MM.1S (cell line): ENCODE measurements at regions not wholly inside any gene's neighbourhood (a gene's known extent, or its start where the extent isn't known, plus 50 kb on each side); places are given as distances from the start of the nearest gene placed in this dataset.

Source experiments
- DNase-seq: peaks from one replicate; pipeline ENCODE4 v3.0.0-alpha.2; 2015
- H2AFZ ChIP-seq: fragments of 300-600 bp; sonication (generic); 2 replicates; pipeline ENCODE4 v1.6.0; 2016; ENCODE audit warnings: antibody characterized with exemption, low read length
- H3F3A ChIP-seq: fragments of 300-600 bp; sonication (generic); 2 replicates; pipeline ENCODE4 v1.6.1; 2016; ENCODE audit warnings: mild to moderate bottlenecking, antibody characterized with exemption, low read length, moderate library complexity, mixed read lengths; ENCODE audit not compliant: insufficient read depth
- H3K27ac ChIP-seq: fragments of 300-600 bp; sonication (generic); 2 replicates; pipeline ENCODE4 v1.5.1; 2016; ENCODE audit warnings: mild to moderate bottlenecking, low read length
- H3K27me3 ChIP-seq: fragments of 300-600 bp; sonication (generic); replicated peaks from 2 replicates; pipeline ENCODE4 v1.6.0; 2016; ENCODE audit warnings: low read length; ENCODE audit not compliant: insufficient read depth
- H3K36me3 ChIP-seq: fragments of 300-600 bp; sonication (generic); replicated peaks from 2 replicates; pipeline ENCODE4 v1.6.1; 2016; ENCODE audit warnings: mild to moderate bottlenecking, low read length, mixed read lengths; ENCODE audit not compliant: insufficient read depth
- H3K4me1 ChIP-seq: fragments of 300-600 bp; sonication (generic); 2 replicates; pipeline ENCODE4 v1.6.1; 2016; ENCODE audit warnings: low read length, mixed read lengths
- H3K4me2 ChIP-seq: fragments of 300-600 bp; sonication (generic); 2 replicates; pipeline ENCODE4 v1.6.0; 2016; ENCODE audit warnings: low read depth, low read length
- H3K4me3 ChIP-seq: fragments of 300-600 bp; sonication (generic); 2 replicates; pipeline ENCODE4 v1.5.1; 2016; ENCODE audit warnings: low read length, mixed read lengths
- H3K79me2 ChIP-seq: fragments of 300-600 bp; sonication (generic); 2 replicates; pipeline ENCODE4 v1.6.1; 2016; ENCODE audit warnings: mixed run types, low read length, mixed read lengths
- H3K9ac ChIP-seq: fragments of 300-600 bp; sonication (generic); 2 replicates; pipeline ENCODE4 v1.6.1; 2016; ENCODE audit warnings: low read length, mixed read lengths
- H3K9me2 ChIP-seq: fragments of 300-600 bp; sonication (generic); replicated peaks from 2 replicates; pipeline ENCODE4 v1.6.1; 2016; ENCODE audit warnings: mild to moderate bottlenecking, low read length, mixed read lengths; ENCODE audit not compliant: insufficient read depth
- H3K9me3 ChIP-seq: fragments of 300-600 bp; sonication (generic); replicated peaks from 2 replicates; pipeline ENCODE4 v1.6.1; 2016; ENCODE audit warnings: mild to moderate bottlenecking, low read length, mixed read lengths; ENCODE audit not compliant: insufficient read depth
- H4K20me1 ChIP-seq: fragments of 300-600 bp; sonication (generic); 2 replicates; pipeline ENCODE4 v1.6.1; 2016; ENCODE audit warnings: mild to moderate bottlenecking, low read length, moderate library complexity, mixed read lengths; ENCODE audit not compliant: insufficient read depth
- CTCF ChIP-seq: fragments of 300-600 bp; sonication (generic); IDR thresholded peaks from 2 replicates; pipeline ENCODE4 v1.5.1; 2016; ENCODE audit warnings: antibody characterized with exemption, low read length, mixed read lengths
- EZH2 ChIP-seq: fragments of 300-600 bp; sonication (generic); optimal IDR thresholded peaks from 2 replicates; pipeline ENCODE3; 2017; ENCODE audit warnings: low read depth, mild to moderate bottlenecking, antibody characterized with exemption, low read length, mixed read lengths
- EZH2phosphoT487 ChIP-seq: fragments of 300-600 bp; sonication (generic); IDR thresholded peaks from 2 replicates; pipeline ENCODE4 v1.6.1; 2018; ENCODE audit warnings: antibody characterized with exemption, low read length

- H3K9me3 ChIP-seq = no peaks in the 10 kb centered on the region
- no peak overlapping the region for H3K4me3 ChIP-seq
- no peaks in the 10 kb centered on the region for H3K9me2 ChIP-seq
- H3K4me2 ChIP-seq = no peak overlapping the region
- no peaks in the 10 kb centered on the region for H3F3A ChIP-seq
- H3K36me3 ChIP-seq = no peaks in the 10 kb centered on the region
- H3K27me3 ChIP-seq = no peaks in the 10 kb centered on the region
- no peak overlapping the region for H3K27ac ChIP-seq
- TF ChIP-seq EZH2phosphoT487 (no peak), CTCF (no peak), EZH2 (no peak)
- no peak overlapping the region for H2AFZ ChIP-seq
- H3K4me1 ChIP-seq = peaks cover 20% of the 10 kb centered on the region
- no peaks in the 10 kb centered on the region for H3K79me2 ChIP-seq
- H3K9ac ChIP-seq = no peak overlapping the region
- DNase-seq = no peak
- H4K20me1 ChIP-seq = no peaks in the 10 kb centered on the region
Measured at GRCh38 chr9:82130331-82131042, 141.9 kb downstream of the SPATA31D1 start.

DNA sequence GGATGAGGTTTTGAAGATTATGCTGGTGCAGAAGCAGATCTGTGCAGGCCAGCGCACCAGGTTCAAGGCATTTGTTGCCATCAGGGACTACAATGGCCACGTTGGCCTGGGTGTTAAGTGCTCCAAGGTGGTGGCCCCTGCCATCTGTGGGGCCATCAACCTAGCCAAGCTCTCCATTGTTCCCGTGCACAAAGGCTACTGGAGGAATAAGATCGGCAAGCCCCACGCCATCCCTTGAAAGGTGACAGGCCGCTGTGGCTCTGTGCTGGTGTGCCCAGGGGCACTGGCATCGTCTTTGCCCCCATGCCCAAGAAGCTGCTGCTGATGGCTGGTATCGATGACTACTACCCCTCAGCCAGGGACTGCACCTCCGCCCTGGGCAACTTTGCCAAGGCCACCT lies 142.5 kb downstream of the SPATA31D1 start:
- Histone ChIP-seq H3F3A (no peaks in the 10 kb centered on the region), H3K27ac (no peak overlapping the region), H3K36me3 (no peaks in the 10 kb centered on the region), H3K4me2 (no peak overlapping the region), H3K4me3 (no peak overlapping the region), H3K9me3 (no peaks in the 10 kb centered on the region), H3K9me2 (no peaks in the 10 kb centered on the region), H4K20me1 (no peaks in the 10 kb centered on the region), H3K4me1 (peaks cover 20% of the 10 kb centered on the region), H3K9ac (no peak overlapping the region), H3K79me2 (no peaks in the 10 kb centered on the region), H3K27me3 (no peaks in the 10 kb centered on the region), H2AFZ (no peak overlapping the region)
- DNase-seq = no peak
- TF ChIP-seq EZH2phosphoT487 (no peak), CTCF (no peak), EZH2 (no peak)

- no peaks in the 10 kb centered on the region for H3K9me3 ChIP-seq
- H3K27me3 ChIP-seq = no peaks in the 10 kb centered on the region
- H3F3A ChIP-seq = no peaks in the 10 kb centered on the region
- peaks cover 18% of the 10 kb centered on the region for H3K4me1 ChIP-seq
- no peak overlapping the region for H3K4me2 ChIP-seq
- no peaks in the 10 kb centered on the region for H3K79me2 ChIP-seq
- no peaks in the 10 kb centered on the region for H4K20me1 ChIP-seq
- H3K36me3 ChIP-seq = no peaks in the 10 kb centered on the region
- no peak overlapping the region for H3K27ac ChIP-seq
- no peak overlapping the region for H2AFZ ChIP-seq
- no peaks in the 10 kb centered on the region for H3K9me2 ChIP-seq
- TF ChIP-seq EZH2phosphoT487 (no peak), CTCF (no peak), EZH2 (no peak)
- no peak overlapping the region for H3K4me3 ChIP-seq
- DNase-seq = peak; percentile 24
- H3K9ac ChIP-seq = no peak overlapping the region
Measured at GRCh38 chr9:82132024-82132423, 143.5 kb downstream of the SPATA31D1 start.
